ENCODE measurements at regions not wholly inside any gene's neighbourhood (a gene's known extent, or its start where the extent isn't known, plus 50 kb on each side); places are given as distances from the start of the nearest gene placed in this dataset.

- DNase-seq (ENCODE audit: low spot score): no peak
- peaks cover 0 to 2% (median 0%) of the 10 kb centered on the region in 4 donors for H3K9me3 ChIP-seq (ENCODE audit: control insufficient read depth in 4 of 4, low read length in 3 of 4)
- H3K9ac ChIP-seq (ENCODE audit: low read depth in 1 of 2, low read length in 2 of 2): no peak overlapping the region
- no peaks in the 10 kb centered on the region for H3K36me3 ChIP-seq (ENCODE audit: control insufficient read depth in 4 of 4, insufficient read depth in 3 of 4, low read depth in 1 of 4, low read length in 3 of 4)
- H3K27ac ChIP-seq (ENCODE audit: low read depth in 1 of 2, low read length in 2 of 2): no peak overlapping the region
- H3K4me3 ChIP-seq (ENCODE audit: low read depth in 1 of 3, low read length in 3 of 3): no peak overlapping the region
- H3K4me1 ChIP-seq (ENCODE audit: control insufficient read depth in 4 of 4, insufficient read depth in 4 of 4, low read length in 3 of 4): no peaks in the 10 kb centered on the region
- TF ChIP-seq EGR1 (IDR thresholded peaks at IDR 0.05; ENCODE audit: low read depth in 2 of 2) (no peak), SP1 (IDR thresholded peaks at IDR 0.05) (no peak), JUND (IDR thresholded peaks at IDR 0.05) (no peak), TAF1 (conservative IDR thresholded peaks at IDR 0.05) (no peak), YY1 (IDR thresholded peaks at IDR 0.05) (no peak), FOXA2 (IDR thresholded peaks at IDR 0.05) (no peak), ATF3 (IDR thresholded peaks at IDR 0.05) (no peak), GABPA (IDR thresholded peaks at IDR 0.05 in 1 of 2, conservative IDR thresholded peaks at IDR 0.05 in 1 of 2) (no peak), HNF4A (conservative IDR thresholded peaks at IDR 0.05) (no peak), RAD21 (IDR thresholded peaks at IDR 0.05) (no peak), FOXA1 (IDR thresholded peaks at IDR 0.05) (no peak), MAX (IDR thresholded peaks at IDR 0.05) (no peak), REST (IDR thresholded peaks at IDR 0.05) (no peak), NR2F2 (IDR thresholded peaks at IDR 0.05) (no peak), HNF4G (IDR thresholded peaks at IDR 0.05) (no peak), RXRA (IDR thresholded peaks at IDR 0.05) (no peak), ZBTB33 (IDR thresholded peaks at IDR 0.05) (no peak), CTCF (IDR thresholded peaks at IDR 0.05; ENCODE audit: low read depth, low read length, missing input control) (no peak)
- 54% methylated on average over 1 of the region's 1 CpG for WGBS
- H3K27me3 ChIP-seq (ENCODE audit: control insufficient read depth in 4 of 4, insufficient read depth in 4 of 4, low read length in 3 of 4): no peaks in the 10 kb centered on the region
Observed at GRCh38 chr5:174516741-174517140, 207.6 kb upstream of the MSX2 start.
